ENCODE measurements at regions not wholly inside any gene's neighbourhood (a gene's known extent, or its start where the extent isn't known, plus 50 kb on each side); places are given as distances from the start of the nearest gene placed in this dataset.

- DNase-seq (ENCODE audit: low spot score): no peak
- H3K27ac ChIP-seq: no peak overlapping the region
- CTCF ChIA-PET: interaction anchor here (0.6 kb wide), 1 partner anchor 176 kb away, joined by 9 read pairs; no protein-coding TSS in a partner anchor
- POLR2A ChIA-PET (ENCODE audit: low non-redundant PET): no interaction called here
- TF ChIP-seq CTCF (conservative IDR thresholded peaks at IDR 0.05; ENCODE audit: low read depth): no peak
Observed at GRCh38 chr9:81119591-81119990, 569.8 kb downstream of the TLE1 start.

- ChIA-PET CTCF (no interaction called here), POLR2A (ENCODE audit: low non-redundant PET) (no interaction called here)
- no peak overlapping the region for H3K27ac ChIP-seq
- DNase-seq (ENCODE audit: low spot score): no peak
- no peak for TF ChIP-seq CTCF (conservative IDR thresholded peaks at IDR 0.05; ENCODE audit: low read depth)
Observed at GRCh38 chr9:81118416-81118815, 570.9 kb downstream of the TLE1 start.

GRCh38 chr9:81116340-81117137 lies 572.8 kb downstream of the TLE1 start:
- CTCF ChIA-PET: interaction anchor here (1.0 kb wide), 1 partner anchor 20 kb away, joined by 3 read pairs; no protein-coding TSS in a partner anchor
- no peak for DNase-seq (ENCODE audit: low spot score)
- no peak for TF ChIP-seq CTCF (conservative IDR thresholded peaks at IDR 0.05; ENCODE audit: low read depth)
- H3K27ac ChIP-seq: no peak overlapping the region
- POLR2A ChIA-PET (ENCODE audit: low non-redundant PET): no interaction called here

GRCh38 chr9:81113453-81114124 lies 575.8 kb downstream of the TLE1 start:
- DNase-seq (ENCODE audit: low spot score): no peak
- no peak overlapping the region for H3K27ac ChIP-seq
- POLR2A ChIA-PET (ENCODE audit: low non-redundant PET): no interaction called here
- no peak for TF ChIP-seq CTCF (conservative IDR thresholded peaks at IDR 0.05; ENCODE audit: low read depth)
- CTCF ChIA-PET: interaction anchor here (1.7 kb wide), 1 partner anchor 10 kb away, joined by 10 read pairs; no protein-coding TSS in a partner anchor

- DNase-seq (ENCODE audit: low spot score): no peak
- CTCF ChIA-PET: interaction anchor here (0.6 to 1.7 kb wide), 3 partner anchors 9 to 466 kb away, joined by 5 to 10 read pairs (median 5); no protein-coding TSS in a partner anchor
- no peak overlapping the region for H3K27ac ChIP-seq
- no peak for TF ChIP-seq CTCF (conservative IDR thresholded peaks at IDR 0.05; ENCODE audit: low read depth)
- POLR2A ChIA-PET (ENCODE audit: low non-redundant PET): no interaction called here
Observed at GRCh38 chr9:81112627-81113452, 576.5 kb downstream of the TLE1 start.

GRCh38 chr9:81108821-81109220 lies 580.5 kb downstream of the TLE1 start:
- peak; percentile 55 for DNase-seq (ENCODE audit: low spot score)
- TF ChIP-seq CTCF (conservative IDR thresholded peaks at IDR 0.05; ENCODE audit: low read depth): no peak
- ChIA-PET POLR2A (ENCODE audit: low non-redundant PET) (interaction anchor here (0.6 kb wide), 1 partner anchor 910 kb away, joined by 6 read pairs; no protein-coding TSS in a partner anchor), CTCF (no interaction called here)
- H3K27ac ChIP-seq: no peak overlapping the region
